PC-3 (cell line): ENCODE measurements at regions not wholly inside any gene's neighbourhood (a gene's known extent, or its start where the extent isn't known, plus 50 kb on each side); places are given as distances from the start of the nearest gene placed in this dataset.

Experiments
- ATAC-seq: fragments of 200-7000 bp; cut with Tn5 transposase; 2 replicates; pipeline ENCODE4 v1.9.1; 2020; ENCODE audit warnings: mild to moderate bottlenecking, moderate library complexity
- BruUV-seq: library from RNA; stranded (reverse); fragments of 400-500 nt; replicated peaks from 2 replicates; lab custom pipeline; 2021; lab: Mats Ljungman, UMichigan
- CTCF ChIA-PET: fragments of 300-600 bp; sonication (Branson Sonifier 250); formaldehyde crosslinking; loops from one replicate; lab custom pipeline; 2022; ENCODE audit warnings: antibody characterized with exemption; lab: Charles Lee
- POLR2A ChIA-PET: fragments of 300-600 bp; sonication (Branson Sonifier 250); formaldehyde crosslinking; loops from one replicate; lab custom pipeline; 2022; ENCODE audit warnings: antibody characterized with exemption; ENCODE audit not compliant: unreplicated experiment; lab: Charles Lee
- DNase-seq: peaks from one replicate; pipeline ENCODE4 v3.0.0-alpha.2; 2015
- H2AFZ ChIP-seq: fragments of 300-600 bp; sonication (generic); 2 replicates; pipeline ENCODE4 v1.6.0; 2016; ENCODE audit warnings: antibody characterized with exemption, low read length
- H3F3A ChIP-seq: fragments of 300-600 bp; sonication (generic); one replicate; pipeline ENCODE4 v1.6.0; 2017; ENCODE audit warnings: antibody characterized with exemption, low read length, control low read depth, mild to moderate bottlenecking; ENCODE audit not compliant: unreplicated experiment
- H3K27ac ChIP-seq: fragments of 300-600 bp; sonication (generic); 2 replicates; pipeline ENCODE4 v1.5.1; 2016; ENCODE audit warnings: mild to moderate bottlenecking, low read length
- H3K27me3 ChIP-seq: fragments of 300-600 bp; sonication (generic); 2 replicates; pipeline ENCODE4 v1.6.1; 2016; ENCODE audit warnings: low read length, mixed read lengths
- H3K36me3 ChIP-seq: fragments of 300-600 bp; sonication (generic); 2 replicates; pipeline ENCODE4 v1.6.1; 2016; ENCODE audit warnings: low read depth, mixed run types, low read length, mixed read lengths
- H3K4me1 ChIP-seq: fragments of 300-600 bp; sonication (generic); 2 replicates; pipeline ENCODE4 v1.5.1; 2016; ENCODE audit warnings: low read length; ENCODE audit not compliant: insufficient read depth
- H3K4me2 ChIP-seq: fragments of 300-600 bp; sonication (generic); 2 replicates; pipeline ENCODE4 v1.6.0; 2016; ENCODE audit warnings: low read length
- H3K4me3 ChIP-seq: fragments of 300-600 bp; sonication (generic); 2 replicates; pipeline ENCODE4 v1.5.1; 2016; ENCODE audit warnings: mild to moderate bottlenecking, low read length, mixed read lengths
- H3K79me2 ChIP-seq: fragments of 300-600 bp; sonication (generic); 2 replicates; pipeline ENCODE4 v1.6.1; 2017; ENCODE audit warnings: low read length, mixed read lengths
- H3K9ac ChIP-seq: fragments of 300-600 bp; sonication (generic); 2 replicates; pipeline ENCODE4 v1.6.0; 2016; ENCODE audit warnings: mild to moderate bottlenecking, low read length
- H3K9me2 ChIP-seq: fragments of 300-600 bp; sonication (generic); replicated peaks from 2 replicates; pipeline ENCODE4 v1.6.1; 2016; ENCODE audit warnings: mixed run types, low read length, mixed read lengths
- H3K9me3 ChIP-seq: fragments of 300-600 bp; sonication (generic); 2 replicates; pipeline ENCODE4 v1.6.1; 2016; ENCODE audit warnings: low read length, mixed read lengths
- H4K20me1 ChIP-seq: fragments of 300-600 bp; sonication (generic); 2 replicates; pipeline ENCODE4 v1.6.1; 2016; ENCODE audit warnings: low read length, mixed read lengths
- EZH2 ChIP-seq: fragments of 300-600 bp; sonication (generic); IDR thresholded peaks from one replicate; pipeline ENCODE4 v1.6.1; 2017; ENCODE audit warnings: antibody characterized with exemption, mild to moderate bottlenecking, low read length; ENCODE audit not compliant: unreplicated experiment
- EZH2phosphoT487 ChIP-seq: fragments of 300-600 bp; sonication (generic); IDR thresholded peaks from 2 replicates; pipeline ENCODE4 v1.6.1; 2018; ENCODE audit warnings: mild to moderate bottlenecking, antibody characterized with exemption, low read length, borderline replicate concordance
- intact Hi-C: fragments of 100-400 bp; cut with micrococcal nuclease; formaldehyde crosslinking; loops from 2 replicates; pipeline ENCODE4 v1.9.0; 2023
- TF ChIP-seq, protein P1 (sequence below): fragments of 300-600 bp; sonication (generic); conservative IDR thresholded peaks from 2 replicates; pipeline ENCODE4 v1.5.1; 2017; ENCODE audit warnings: antibody characterized with exemption, low read depth, mild to moderate bottlenecking, low read length

GRCh38 chr1:157438146-157438545 lies 114.2 kb downstream of the FCRL5 start:
- H3K27me3 ChIP-seq: peaks cover 37% of the 10 kb centered on the region
- no peaks in the 10 kb centered on the region for H3K9me3 ChIP-seq
- no peak overlapping the region for H3K9ac ChIP-seq
- CTCF ChIA-PET: no interaction called here
- intact Hi-C loops: no loop called here
- H3K4me1 ChIP-seq: no peaks in the 10 kb centered on the region
- BruUV-seq: no TSS peak
- no peak overlapping the region for H3K4me3 ChIP-seq
- TF ChIP-seq EZH2 (no peak), EZH2phosphoT487 (no peak)
- TF ChIP-seq, protein P1, sequence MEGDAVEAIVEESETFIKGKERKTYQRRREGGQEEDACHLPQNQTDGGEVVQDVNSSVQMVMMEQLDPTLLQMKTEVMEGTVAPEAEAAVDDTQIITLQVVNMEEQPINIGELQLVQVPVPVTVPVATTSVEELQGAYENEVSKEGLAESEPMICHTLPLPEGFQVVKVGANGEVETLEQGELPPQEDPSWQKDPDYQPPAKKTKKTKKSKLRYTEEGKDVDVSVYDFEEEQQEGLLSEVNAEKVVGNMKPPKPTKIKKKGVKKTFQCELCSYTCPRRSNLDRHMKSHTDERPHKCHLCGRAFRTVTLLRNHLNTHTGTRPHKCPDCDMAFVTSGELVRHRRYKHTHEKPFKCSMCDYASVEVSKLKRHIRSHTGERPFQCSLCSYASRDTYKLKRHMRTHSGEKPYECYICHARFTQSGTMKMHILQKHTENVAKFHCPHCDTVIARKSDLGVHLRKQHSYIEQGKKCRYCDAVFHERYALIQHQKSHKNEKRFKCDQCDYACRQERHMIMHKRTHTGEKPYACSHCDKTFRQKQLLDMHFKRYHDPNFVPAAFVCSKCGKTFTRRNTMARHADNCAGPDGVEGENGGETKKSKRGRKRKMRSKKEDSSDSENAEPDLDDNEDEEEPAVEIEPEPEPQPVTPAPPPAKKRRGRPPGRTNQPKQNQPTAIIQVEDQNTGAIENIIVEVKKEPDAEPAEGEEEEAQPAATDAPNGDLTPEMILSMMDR: no peak
- no peaks in the 10 kb centered on the region for H4K20me1 ChIP-seq
- H3K9me2 ChIP-seq: no peaks in the 10 kb centered on the region
- no peak overlapping the region for H3K27ac ChIP-seq
- H3K4me2 ChIP-seq: no peak overlapping the region
- H3K79me2 ChIP-seq: no peaks in the 10 kb centered on the region
- DNase-seq (peak; percentile 26), ATAC-seq (no peak)
- H2AFZ ChIP-seq: no peak overlapping the region
- POLR2A ChIA-PET: no interaction called here
- no peaks in the 10 kb centered on the region for H3F3A ChIP-seq
- H3K36me3 ChIP-seq: no peaks in the 10 kb centered on the region

DNA sequence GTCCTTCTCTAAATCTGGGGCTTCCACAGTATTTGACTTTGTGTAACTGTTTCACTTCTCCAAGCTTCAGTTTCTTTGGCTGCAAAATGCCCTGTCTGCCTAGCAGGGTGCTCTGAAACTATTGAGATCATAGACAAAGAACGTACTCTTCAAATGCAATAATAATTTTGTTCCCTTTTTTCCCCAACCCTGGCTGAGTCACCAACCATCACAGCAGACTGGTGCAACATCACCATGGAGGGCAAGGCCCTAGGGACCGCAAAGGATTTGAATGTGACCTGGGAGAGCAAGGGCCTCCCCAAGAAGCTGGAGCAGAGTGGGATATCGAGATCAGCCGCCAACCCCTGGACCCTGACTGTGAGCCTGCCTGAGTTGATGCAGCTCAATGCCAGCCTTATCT lies 115.0 kb downstream of the FCRL5 start:
- CTCF ChIA-PET: no interaction called here
- Histone ChIP-seq H3K79me2 (no peaks in the 10 kb centered on the region), H3K27ac (no peak overlapping the region), H3K9me2 (no peaks in the 10 kb centered on the region), H3K9me3 (no peaks in the 10 kb centered on the region), H3K4me1 (peaks cover under 1% of the 10 kb centered on the region; the same call in 1 of the 2 replicates), H3K4me2 (no peak overlapping the region), H4K20me1 (no peaks in the 10 kb centered on the region), H3K9ac (no peak overlapping the region), H3K36me3 (no peaks in the 10 kb centered on the region), H3F3A (no peaks in the 10 kb centered on the region), H3K27me3 (peaks cover 43% of the 10 kb centered on the region), H3K4me3 (no peak overlapping the region), H2AFZ (no peak overlapping the region)
- TF ChIP-seq EZH2phosphoT487 (no peak), EZH2 (no peak)
- TF ChIP-seq, protein P1: no peak
- no peak for ATAC-seq
- no peak for DNase-seq
- intact Hi-C loops: no loop called here
- BruUV-seq: no TSS peak
- POLR2A ChIA-PET: no interaction called here

GRCh38 chr1:157431751-157432150 lies 120.6 kb downstream of the FCRL5 start:
- H4K20me1 ChIP-seq: no peaks in the 10 kb centered on the region
- no peak overlapping the region for H2AFZ ChIP-seq
- no peaks in the 10 kb centered on the region for H3K36me3 ChIP-seq
- H3K4me2 ChIP-seq: peak overlapping the region; percentile 26; the same call in 1 of the 2 replicates
- H3F3A ChIP-seq: no peaks in the 10 kb centered on the region
- ATAC-seq (peak; percentile 29), DNase-seq (peak; percentile 79)
- peaks cover 63% of the 10 kb centered on the region for H3K27me3 ChIP-seq
- no peak overlapping the region for H3K9ac ChIP-seq
- peaks cover 12% of the 10 kb centered on the region for H3K4me1 ChIP-seq
- no peaks in the 10 kb centered on the region for H3K9me3 ChIP-seq
- POLR2A ChIA-PET: no interaction called here
- H3K27ac ChIP-seq: no peak overlapping the region
- intact Hi-C loops: no loop called here
- TF ChIP-seq EZH2phosphoT487 (no peak), EZH2 (no peak)
- TF ChIP-seq, protein P1: no peak
- no TSS peak for BruUV-seq
- H3K79me2 ChIP-seq: no peaks in the 10 kb centered on the region
- no peaks in the 10 kb centered on the region for H3K9me2 ChIP-seq
- CTCF ChIA-PET: no interaction called here
- H3K4me3 ChIP-seq: no peak overlapping the region
